K562 (cell line): ENCODE measurements at regions not wholly inside any gene's neighbourhood (a gene's known extent, or its start where the extent isn't known, plus 50 kb on each side); places are given as distances from the start of the nearest gene placed in this dataset.

Source experiments
- ATAC-seq: fragments of 200-7000 bp; cut with Tn5 transposase; 3 replicates; pipeline ENCODE4 v1.9.1; 2020; ENCODE audit warnings: moderate library complexity
- BruUV-seq: library from RNA; stranded (reverse); fragments of 400-500 nt; replicated peaks from 2 replicates; lab custom pipeline; 2021; lab: Mats Ljungman, UMichigan
- CTCF ChIA-PET: fragments of 300-600 bp; formaldehyde crosslinking; extraction: SDS; loops from one replicate; lab custom pipeline; 2021; ENCODE audit warnings: low intra/inter-chr PET ratio; lab: Yijun Ruan, JAX
- POLR2A ChIA-PET: fragments of 300-600, 350-650 bp; sonication (Branson Sonifier 250); formaldehyde crosslinking; extraction: SDS; loops from one replicate; lab custom pipeline; 2021; ENCODE audit warnings: antibody characterized with exemption, inconsistent platforms; lab: Yijun Ruan, JAX
- DNase-seq, 4 experiments: peaks; one replicate each; pipeline versions ENCODE4 v3.0.0 to v3.0.0-alpha.2; 2011 to 2018; ENCODE audit warnings: low spot score in 3 of 4, mixed read lengths in 3 of 4; ENCODE audit errors: extremely low read depth in 1 of 4
- FAIRE-seq: peaks from 2 replicates; lab custom pipeline; 2011; peaks lifted over from hg19 to GRCh38; lab: Jason Lieb, UNC
- H2AFZ ChIP-seq: 2 replicates; pipeline ENCODE4 v1.6.0; 2011; ENCODE audit warnings: low read depth, low read length, control low read depth, inconsistent platforms
- H3K27ac ChIP-seq: fragments of 200-600 bp; 3 replicates; pipeline ENCODE4 v1.8.0; 2011; ENCODE audit warnings: low read depth, mild to moderate bottlenecking, control low read depth, inconsistent platforms, low read length, moderate library complexity, mixed read lengths; ENCODE audit errors: extremely low read depth
- H3K27me3 ChIP-seq, 2 experiments: fragments of 300-600 bp in 1 of 2; 2 replicates in 1 of 2; 3 replicates in 1 of 2; pipeline versions ENCODE4 v1.6.0 to v1.8.0; 2011; ENCODE audit warnings: inconsistent platforms in 2 of 2, low read length in 2 of 2, mild to moderate bottlenecking in 1 of 2, mixed read lengths in 1 of 2, moderate library complexity in 1 of 2; ENCODE audit not compliant: control insufficient read depth in 2 of 2, insufficient read depth in 2 of 2
- H3K36me3 ChIP-seq: fragments of 300-600 bp; 3 replicates; pipeline ENCODE4 v1.8.0; 2011; ENCODE audit warnings: mild to moderate bottlenecking, low read length, inconsistent platforms; ENCODE audit not compliant: control insufficient read depth, insufficient read depth
- H3K4me1 ChIP-seq, 2 experiments: fragments of 200-600 bp in 1 of 2; replicated peaks in 1 of 2; 2 replicates in 1 of 2; 3 replicates in 1 of 2; pipeline versions ENCODE4 v1.5.1 to v1.8.0; 2011; ENCODE audit warnings: inconsistent platforms in 2 of 2, low read length in 2 of 2, mild to moderate bottlenecking in 1 of 2, mixed read lengths in 1 of 2, moderate library complexity in 1 of 2; ENCODE audit not compliant: control insufficient read depth in 2 of 2, insufficient read depth in 2 of 2
- H3K4me2 ChIP-seq: 2 replicates; pipeline ENCODE4 v1.6.1; 2011; ENCODE audit warnings: low read length, control low read depth, inconsistent platforms, mixed read lengths; ENCODE audit not compliant: insufficient read depth
- H3K4me3 ChIP-seq: fragments of 200-600 bp; sonication (generic), shearing (Covaris generic); 2 replicates; pipeline ENCODE4 v1.5.1; 2016; ENCODE audit warnings: control low read depth, inconsistent platforms
- H3K79me2 ChIP-seq: fragments of 200-600 bp; 3 replicates; pipeline ENCODE4 v1.8.0; 2011; ENCODE audit warnings: low read length, inconsistent platforms; ENCODE audit not compliant: control insufficient read depth, insufficient read depth
- H3K9ac ChIP-seq, 2 experiments: 2 replicates each; pipeline versions ENCODE4 v1.6.0 to v1.6.1; 2011; ENCODE audit warnings: low read depth in 2 of 2, low read length in 2 of 2, control low read depth in 1 of 2, inconsistent platforms in 1 of 2, mild to moderate bottlenecking in 1 of 2, mixed read lengths in 1 of 2; ENCODE audit not compliant: insufficient read depth in 1 of 2
- H3K9me1 ChIP-seq: one replicate; pipeline ENCODE4 v1.6.0; 2011; ENCODE audit warnings: inconsistent platforms, mild to moderate bottlenecking, low read length, moderate library complexity; ENCODE audit not compliant: control insufficient read depth, insufficient read depth
- H3K9me3 ChIP-seq: replicated peaks from 2 replicates; pipeline ENCODE4 v1.5.1; 2011; ENCODE audit warnings: low read depth, low read length, inconsistent platforms; ENCODE audit not compliant: control insufficient read depth, insufficient read depth
- H4K20me1 ChIP-seq: replicated peaks from 2 replicates; pipeline ENCODE4 v1.6.1; 2011; ENCODE audit warnings: low read length, inconsistent platforms, mixed read lengths; ENCODE audit not compliant: control insufficient read depth, insufficient read depth
- ETV5 ChIP-seq: sonication (generic); formaldehyde crosslinking; IDR thresholded peaks from 2 replicates; pipeline ENCODE4 v1.4.0; 2020; ENCODE audit warnings: low read depth, mild to moderate bottlenecking, missing genetic modification reagents
- HDAC2 ChIP-seq: fragments of 450-650 bp; IDR thresholded peaks from 2 replicates; pipeline ENCODE4 v1.6.1; 2016; ENCODE audit warnings: mild to moderate bottlenecking
- HOXB6 ChIP-seq: fragments of 250-450 bp; sonication (Bioruptor Pico); IDR thresholded peaks from 2 replicates; pipeline ENCODE4 v1.5.1; 2022; ENCODE audit warnings: mild to moderate bottlenecking, borderline replicate concordance
- LCOR ChIP-seq: sonication (generic); formaldehyde crosslinking; IDR thresholded peaks from 2 replicates; pipeline ENCODE4 v1.8.0; 2022; ENCODE audit warnings: mild to moderate bottlenecking, missing genetic modification reagents
- MYNN ChIP-seq, 2 experiments: sonication (generic); formaldehyde crosslinking in 1 of 2; IDR thresholded peaks; 2 replicates each; pipeline versions ENCODE4 v1.5.0 to v1.6.1; 2016 to 2020; ENCODE audit warnings: antibody characterized with exemption in 1 of 2, missing genetic modification reagents in 1 of 2
- PHB ChIP-seq: fragments of 250-450 bp; sonication (Bioruptor Pico); IDR thresholded peaks from 2 replicates; pipeline ENCODE4 v1.5.0; 2021
- PHF21A ChIP-seq: fragments of 450-650 bp; IDR thresholded peaks from 2 replicates; pipeline ENCODE4 v1.6.1; 2017; ENCODE audit warnings: low read depth, borderline replicate concordance
- PML ChIP-seq: IDR thresholded peaks from 2 replicates; pipeline ENCODE4 v1.6.1; 2012; ENCODE audit warnings: low read length, inconsistent platforms
- PTTG1 ChIP-seq: fragments of 450-650 bp; IDR thresholded peaks from 2 replicates; pipeline ENCODE4 v1.6.1; 2016; ENCODE audit warnings: low read depth, mild to moderate bottlenecking, missing genetic modification characterization, missing compliant biosample characterization
- RBM25 ChIP-seq: fragments of 200-400 bp; formaldehyde crosslinking; IDR thresholded peaks from 2 replicates; pipeline ENCODE4 v1.6.1; 2018; ENCODE audit warnings: low read length, low read depth, moderate library complexity; ENCODE audit not compliant: severe bottlenecking
- SAFB2 ChIP-seq: fragments of 200-400 bp; formaldehyde crosslinking; IDR thresholded peaks from 2 replicates; pipeline ENCODE4 v1.6.1; 2018; ENCODE audit warnings: borderline replicate concordance, low read length, low read depth, moderate library complexity; ENCODE audit not compliant: severe bottlenecking
- SUPT5H ChIP-seq: fragments of 450-650 bp; IDR thresholded peaks from 2 replicates; pipeline ENCODE4 v1.6.1; 2016
- TEAD4 ChIP-seq, 2 experiments: sonication (generic) in 1 of 2; formaldehyde crosslinking in 1 of 2; IDR thresholded peaks; 2 replicates each; pipeline versions ENCODE4 v1.6.1 to v1.8.0; 2012 to 2022; ENCODE audit warnings: borderline replicate concordance in 1 of 2, inconsistent platforms in 1 of 2, low read length in 1 of 2, mild to moderate bottlenecking in 1 of 2, missing genetic modification reagents in 1 of 2
- ZNF324 ChIP-seq: fragments of 250-450 bp; sonication (Bioruptor Pico); IDR thresholded peaks from 2 replicates; pipeline ENCODE4 v1.4.0; 2020; ENCODE audit warnings: mild to moderate bottlenecking
- ZNF41 ChIP-seq: fragments of 250-450 bp; sonication (Bioruptor Pico); conservative IDR thresholded peaks from 2 replicates; pipeline ENCODE4 v1.4.0; 2020; ENCODE audit warnings: mild to moderate bottlenecking
- ZNF778 ChIP-seq: fragments of 450-650 bp; formaldehyde crosslinking; IDR thresholded peaks from 2 replicates; pipeline ENCODE4 v1.4.0; 2020; ENCODE audit warnings: mild to moderate bottlenecking, moderate library complexity
- WGBS: fragments of 100-300 bp; shearing (Covaris generic); methylation state at CpG from one replicate; pipeline ENCODE4 v1.1.6; 2016; ENCODE audit warnings: low coverage, mixed read lengths; ENCODE audit not compliant: insufficient coverage; ENCODE audit errors: missing lambda C conversion rate; 5-methylcytosine and 5-hydroxymethylcytosine counted together
- in situ Hi-C: fragments of 300-500 bp; cut with MboI; formaldehyde crosslinking; loops from 4 replicates; pipeline ENCODE4 v1.15.0; 2018; ENCODE audit warnings: inconsistent platforms, mixed read lengths
- intact Hi-C: fragments of 100-400 bp; cut with micrococcal nuclease; formaldehyde crosslinking; loops from 2 replicates; pipeline ENCODE4 v1.14.2; 2022

DNA sequence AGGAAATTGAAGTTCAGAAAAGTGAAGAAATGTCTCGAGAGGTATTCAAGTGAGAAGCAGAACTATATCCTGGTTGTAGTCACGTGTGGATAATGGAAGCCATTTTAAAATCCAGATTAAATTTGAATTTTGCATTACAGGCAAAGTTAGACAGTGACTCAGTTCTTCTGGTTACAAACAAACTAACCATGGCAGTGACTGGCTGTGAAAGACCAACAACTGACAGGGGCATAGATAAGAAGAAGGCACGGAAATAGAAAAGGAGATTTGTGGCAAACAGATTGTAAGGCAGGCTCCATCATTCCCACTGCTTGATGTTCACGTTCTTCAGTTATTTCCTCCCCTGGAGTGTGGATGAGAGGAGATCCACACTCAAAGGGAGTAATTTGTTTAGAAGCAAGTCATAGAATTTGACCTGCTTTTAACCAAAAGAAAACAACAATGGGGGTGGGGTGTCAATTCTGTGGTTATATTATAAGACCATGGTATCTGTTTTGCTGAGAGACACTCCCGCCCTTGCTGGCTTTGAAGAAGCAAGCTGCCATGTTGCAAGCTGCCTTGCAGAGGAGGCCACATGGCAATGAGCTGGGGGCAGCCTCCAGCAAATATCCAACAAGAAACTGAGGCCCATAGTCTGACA lies 795.3 kb downstream of the VRK1 start (continued):
- TF ChIP-seq MYNN (IDR thresholded peaks at IDR 0.05) (no peak), MYNN (CRISPR knock-in tag; IDR thresholded peaks at IDR 0.05) (no peak), ZNF41 (CRISPR knock-in tag) (no peak), HOXB6 (no peak), SAFB2 (no peak), RBM25 (no peak), TEAD4 (IDR thresholded peaks at IDR 0.05; ENCODE audit: low read length) (no peak), TEAD4 (CRISPR knock-in tag; IDR thresholded peaks at IDR 0.05; ENCODE audit: borderline replicate concordance) (no peak), ZNF778 (CRISPR knock-in tag) (no peak), SUPT5H (no peak), LCOR (CRISPR knock-in tag) (no peak), PTTG1 (tag) (no peak), PHB (CRISPR knock-in tag) (no peak)

DNA sequence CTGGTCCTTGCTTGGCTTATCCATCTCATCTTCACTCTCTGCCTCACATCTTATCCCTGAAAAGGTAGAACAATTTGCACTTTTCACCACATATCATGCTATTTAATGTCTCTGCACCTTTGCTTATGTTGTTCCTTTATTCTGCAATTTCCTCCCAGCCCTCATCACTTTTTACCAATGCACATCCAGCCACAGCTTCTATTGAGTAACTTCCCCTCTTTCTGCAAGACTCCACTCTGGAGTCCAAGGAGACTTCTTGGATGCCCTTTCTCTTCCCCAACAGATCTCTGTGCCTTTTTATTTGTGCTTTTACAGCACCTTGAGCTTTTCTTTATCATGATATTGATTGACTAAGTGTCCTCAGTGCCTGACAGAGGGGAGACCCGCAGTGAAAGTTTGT lies 797.1 kb downstream of the VRK1 start:
- Histone ChIP-seq H3K36me3 (no peaks in the 10 kb centered on the region), H3K4me3 (no peak overlapping the region), H4K20me1 (no peaks in the 10 kb centered on the region), H3K4me2 (no peak overlapping the region), H3K9me3 (no peaks in the 10 kb centered on the region), H3K4me1 (no peaks in the 10 kb centered on the region), H3K9me1 (no peaks in the 10 kb centered on the region), H3K27me3 (no peaks in the 10 kb centered on the region), H3K9ac (no peak overlapping the region), H2AFZ (no peak overlapping the region), H3K27ac (no peak overlapping the region), H3K79me2 (no peaks in the 10 kb centered on the region)
- intact Hi-C loops: no loop called here
- FAIRE-seq (no peak), DNase-seq (no peak), ATAC-seq (no peak)
- TF ChIP-seq HDAC2: no peak
- no peak for TF ChIP-seq PML
- no peak for TF ChIP-seq PHF21A
- TF ChIP-seq ETV5: no peak
- TF ChIP-seq ZNF324 (CRISPR knock-in tag): no peak
- BruUV-seq: no TSS peak
- WGBS: 0% methylated on average over 1 of the region's 1 CpG
- POLR2A ChIA-PET: no interaction called here
- CTCF ChIA-PET: no interaction called here
- in situ Hi-C loops: no loop called here
